GM21447 (cell line): ENCODE measurements at regions not wholly inside any gene's neighbourhood (a gene's known extent, or its start where the extent isn't known, plus 50 kb on each side); places are given as distances from the start of the nearest gene placed in this dataset.
"Not testable (repeated sequence)": the region's sequence is repeated elsewhere in the genome, so short reads cannot be mapped to it uniquely, and the experiment has no call there.

Source experiments
- ATAC-seq: cut with Tn5 transposase; IDR thresholded peaks from one replicate; pipeline ENCODE4 v1.9.1; 2021; ENCODE audit not compliant: unreplicated experiment

- ATAC-seq, result no peak
Measured at GRCh38 chr3:82521657-82522056, 760.2 kb upstream of the GBE1 start.

- no peak for ATAC-seq
Measured at GRCh38 chr3:82520846-82521245, 759.4 kb upstream of the GBE1 start.

GRCh38 chr3:82509951-82510603 is 748.6 kb upstream of the GBE1 start:
- no peak for ATAC-seq

GRCh38 chr3:82509106-82509842 is 747.8 kb upstream of the GBE1 start:
- no peak for ATAC-seq

GRCh38 chr3:82506204-82506603 is 744.8 kb upstream of the GBE1 start:
- ATAC-seq, result no peak

GRCh38 chr3:82505079-82505756 is 743.8 kb upstream of the GBE1 start:
- no peak for ATAC-seq

GRCh38 chr3:82498186-82498585 is 736.7 kb upstream of the GBE1 start:
- ATAC-seq, result no peak

- no peak for ATAC-seq
Measured at GRCh38 chr3:82496890-82497560, 735.6 kb upstream of the GBE1 start.

- ATAC-seq, result no peak
Measured at GRCh38 chr3:82495655-82496054, 734.2 kb upstream of the GBE1 start.

- ATAC-seq, result no peak
Measured at GRCh38 chr3:82494977-82495489, 733.6 kb upstream of the GBE1 start.

GRCh38 chr3:82493858-82494257 is 732.4 kb upstream of the GBE1 start:
- ATAC-seq, result no peak

GRCh38 chr3:82475306-82475705 is 713.9 kb upstream of the GBE1 start:
- no peak for ATAC-seq

GRCh38 chr3:82474711-82475110 is 713.3 kb upstream of the GBE1 start:
- ATAC-seq, result no peak

GRCh38 chr3:82473864-82474541 is 712.6 kb upstream of the GBE1 start:
- no peak for ATAC-seq

GRCh38 chr3:82467051-82467450 is 705.6 kb upstream of the GBE1 start:
- no peak for ATAC-seq

- ATAC-seq, result no peak
Measured at GRCh38 chr3:82462977-82463376, 701.5 kb upstream of the GBE1 start.

- ATAC-seq, result no peak
Measured at GRCh38 chr3:82461049-82461889, 699.8 kb upstream of the GBE1 start.

- ATAC-seq, result no peak
Measured at GRCh38 chr3:82448320-82448719, 686.9 kb upstream of the GBE1 start.

- not testable (repeated sequence) for ATAC-seq
Measured at GRCh38 chr3:82428821-82429220, 667.4 kb upstream of the GBE1 start.

- no peak for ATAC-seq
Measured at GRCh38 chr3:82424031-82424339, 662.5 kb upstream of the GBE1 start.
